ENCODE measurements at regions not wholly inside any gene's neighbourhood (a gene's known extent, or its start where the extent isn't known, plus 50 kb on each side); places are given as distances from the start of the nearest gene placed in this dataset.

GRCh38 chr2:123696799-123697410 lies 328.2 kb upstream of the CNTNAP5 start:
- peaks cover 4% of the 10 kb centered on the region for H3K9me3 Mint-ChIP-seq
- no peak overlapping the region for H3K27ac Mint-ChIP-seq
- H3K9ac ChIP-seq (ENCODE audit: extremely low read depth, low read length, poor library complexity, severe bottlenecking) = no peak overlapping the region
- no peak overlapping the region for H3K4me3 Mint-ChIP-seq
- H3K9me3 ChIP-seq (ENCODE audit: control insufficient read depth, low read length) = peaks cover 8% of the 10 kb centered on the region
- no peaks in the 10 kb centered on the region for H3K27me3 ChIP-seq (ENCODE audit: control insufficient read depth, insufficient read depth, low read length, poor library complexity, severe bottlenecking)
- no peaks in the 10 kb centered on the region for H3K4me1 ChIP-seq (ENCODE audit: control insufficient read depth, insufficient read depth, low read length)
- H3K36me3 ChIP-seq (ENCODE audit: control insufficient read depth, insufficient read depth, low read length) = no peaks in the 10 kb centered on the region
- no peaks in the 10 kb centered on the region for H3K4me1 Mint-ChIP-seq
- H3K27me3 Mint-ChIP-seq (ENCODE audit: insufficient read depth) = no peaks in the 10 kb centered on the region
- no peak for DNase-seq
- H3K27ac ChIP-seq (ENCODE audit: low read depth, low read length) = no peak overlapping the region
- H3K4me3 ChIP-seq (ENCODE audit: low read length) = no peak overlapping the region
- no peak for TF ChIP-seq CTCF (conservative IDR thresholded peaks at IDR 0.05)
- H3K36me3 Mint-ChIP-seq (ENCODE audit: low read depth) = no peaks in the 10 kb centered on the region

GRCh38 chr2:123715467-123715982 lies 309.6 kb upstream of the CNTNAP5 start:
- H3K9me3 ChIP-seq (ENCODE audit: control insufficient read depth, low read length) = peaks cover 3% of the 10 kb centered on the region
- WGBS, 2 experiments (ENCODE audit: insufficient coverage in 1 of 2, insufficient read length in 1 of 2) = 96% methylated on average over 3 of the region's 3 CpGs; no CpG with 5 or more reads in 1 of the 2 experiments
- no peaks in the 10 kb centered on the region for H3K36me3 ChIP-seq (ENCODE audit: control insufficient read depth, insufficient read depth, low read length)
- Mint-ChIP-seq H3K4me3 (no peak overlapping the region), H3K27me3 (ENCODE audit: insufficient read depth) (no peaks in the 10 kb centered on the region), H3K27ac (no peak overlapping the region), H3K9me3 (peaks cover 2% of the 10 kb centered on the region), H3K4me1 (no peaks in the 10 kb centered on the region), H3K36me3 (ENCODE audit: low read depth) (no peaks in the 10 kb centered on the region)
- no peaks in the 10 kb centered on the region for H3K27me3 ChIP-seq (ENCODE audit: control insufficient read depth, insufficient read depth, low read length, poor library complexity, severe bottlenecking)
- H3K9ac ChIP-seq (ENCODE audit: extremely low read depth, low read length, poor library complexity, severe bottlenecking) = no peak overlapping the region
- H3K4me1 ChIP-seq (ENCODE audit: control insufficient read depth, insufficient read depth, low read length) = no peaks in the 10 kb centered on the region
- H3K27ac ChIP-seq (ENCODE audit: low read depth, low read length) = no peak overlapping the region
- DNase-seq = no peak
- TF ChIP-seq CTCF (conservative IDR thresholded peaks at IDR 0.05) = no peak
- H3K4me3 ChIP-seq (ENCODE audit: low read length) = no peak overlapping the region

GRCh38 chr2:123717636-123718334 lies 307.3 kb upstream of the CNTNAP5 start:
- Histone ChIP-seq H3K4me3 (ENCODE audit: low read length) (no peak overlapping the region), H3K9ac (ENCODE audit: extremely low read depth, low read length, poor library complexity, severe bottlenecking) (no peak overlapping the region), H3K9me3 (ENCODE audit: control insufficient read depth, low read length) (peaks cover 15% of the 10 kb centered on the region), H3K4me1 (ENCODE audit: control insufficient read depth, insufficient read depth, low read length) (no peaks in the 10 kb centered on the region), H3K27me3 (ENCODE audit: control insufficient read depth, insufficient read depth, low read length, poor library complexity, severe bottlenecking) (no peaks in the 10 kb centered on the region), H3K36me3 (ENCODE audit: control insufficient read depth, insufficient read depth, low read length) (no peaks in the 10 kb centered on the region), H3K27ac (ENCODE audit: low read depth, low read length) (peak overlapping the region; percentile 77)
- DNase-seq = no peak
- no peak for TF ChIP-seq CTCF (conservative IDR thresholded peaks at IDR 0.05)
- Mint-ChIP-seq H3K27ac (no peak overlapping the region), H3K9me3 (peaks cover 11% of the 10 kb centered on the region), H3K4me1 (no peaks in the 10 kb centered on the region), H3K4me3 (no peak overlapping the region), H3K27me3 (ENCODE audit: insufficient read depth) (no peaks in the 10 kb centered on the region), H3K36me3 (ENCODE audit: low read depth) (no peaks in the 10 kb centered on the region)
- WGBS, 2 experiments (ENCODE audit: insufficient coverage in 1 of 2, insufficient read length in 1 of 2) = 92 to 100% methylated on average over 1 to 4 of the region's 5 CpGs
